ENCODE measurements at regions not wholly inside any gene's neighbourhood (a gene's known extent, or its start where the extent isn't known, plus 50 kb on each side); places are given as distances from the start of the nearest gene placed in this dataset.

GRCh38 chr4:180610324-180610723 is 1632.9 kb upstream of the TENM3 start:
- Histone ChIP-seq H3K9ac (ENCODE audit: low read length) (no peak overlapping the region), H3K4me3 (ENCODE audit: low read length) (no peak overlapping the region), H3K27ac (ENCODE audit: low read length) (no peak overlapping the region), H3K36me3 (ENCODE audit: insufficient read depth, low read length) (no peaks in the 10 kb centered on the region), H3K9me3 (ENCODE audit: low read length) (no peaks in the 10 kb centered on the region), H3K79me2 (ENCODE audit: low read length) (no peaks in the 10 kb centered on the region), H3K9me2 (replicated peaks; ENCODE audit: insufficient read depth, low read length) (no peaks in the 10 kb centered on the region), H3K27me3 (ENCODE audit: low read length) (no peaks in the 10 kb centered on the region), H4K20me1 (ENCODE audit: insufficient read depth, low read depth, low read length) (no peaks in the 10 kb centered on the region), H3K4me1 (ENCODE audit: low read length) (no peaks in the 10 kb centered on the region), H3K4me2 (ENCODE audit: low read depth, low read length, poor library complexity, severe bottlenecking) (no peak overlapping the region), H2AFZ (ENCODE audit: low read length) (no peak overlapping the region)
- DNase-seq, result no peak

GRCh38 chr4:180615746-180616145 is 1627.5 kb upstream of the TENM3 start:
- no peaks in the 10 kb centered on the region for H3K27me3 ChIP-seq (ENCODE audit: low read length)
- no peak overlapping the region for H2AFZ ChIP-seq (ENCODE audit: low read length)
- peak; percentile 53 for DNase-seq
- H3K4me2 ChIP-seq (ENCODE audit: low read depth, low read length, poor library complexity, severe bottlenecking), result no peak overlapping the region
- no peak overlapping the region for H3K27ac ChIP-seq (ENCODE audit: low read length)
- H3K9me2 ChIP-seq (replicated peaks; ENCODE audit: insufficient read depth, low read length), result no peaks in the 10 kb centered on the region
- no peak overlapping the region for H3K4me3 ChIP-seq (ENCODE audit: low read length)
- H3K36me3 ChIP-seq (ENCODE audit: insufficient read depth, low read length), result no peaks in the 10 kb centered on the region
- no peaks in the 10 kb centered on the region for H3K79me2 ChIP-seq (ENCODE audit: low read length)
- no peaks in the 10 kb centered on the region for H4K20me1 ChIP-seq (ENCODE audit: insufficient read depth, low read depth, low read length)
- no peaks in the 10 kb centered on the region for H3K9me3 ChIP-seq (ENCODE audit: low read length)
- H3K4me1 ChIP-seq (ENCODE audit: low read length), result peaks cover 5% of the 10 kb centered on the region; the same call in 1 of the 2 replicates
- H3K9ac ChIP-seq (ENCODE audit: low read length), result no peak overlapping the region

- Histone ChIP-seq H3K36me3 (ENCODE audit: insufficient read depth, low read length) (no peaks in the 10 kb centered on the region), H4K20me1 (ENCODE audit: insufficient read depth, low read depth, low read length) (no peaks in the 10 kb centered on the region), H3K9me2 (replicated peaks; ENCODE audit: insufficient read depth, low read length) (no peaks in the 10 kb centered on the region), H3K27me3 (ENCODE audit: low read length) (no peaks in the 10 kb centered on the region), H3K4me1 (ENCODE audit: low read length) (peaks cover 5% of the 10 kb centered on the region; the same call in 1 of the 2 replicates), H3K4me3 (ENCODE audit: low read length) (no peak overlapping the region), H3K27ac (ENCODE audit: low read length) (no peak overlapping the region), H3K9me3 (ENCODE audit: low read length) (no peaks in the 10 kb centered on the region), H3K9ac (ENCODE audit: low read length) (no peak overlapping the region), H3K79me2 (ENCODE audit: low read length) (no peaks in the 10 kb centered on the region), H2AFZ (ENCODE audit: low read length) (no peak overlapping the region), H3K4me2 (ENCODE audit: low read depth, low read length, poor library complexity, severe bottlenecking) (no peak overlapping the region)
- no peak for DNase-seq
These were observed 1626.0 kb upstream of the TENM3 start for GRCh38 chr4:180617196-180617595.

- Histone ChIP-seq H2AFZ (ENCODE audit: low read length) (no peak overlapping the region), H3K4me3 (ENCODE audit: low read length) (no peak overlapping the region), H3K27me3 (ENCODE audit: low read length) (no peaks in the 10 kb centered on the region), H3K9me2 (replicated peaks; ENCODE audit: insufficient read depth, low read length) (no peaks in the 10 kb centered on the region), H3K4me1 (ENCODE audit: low read length) (peaks cover 5% of the 10 kb centered on the region; the same call in 1 of the 2 replicates), H3K9me3 (ENCODE audit: low read length) (no peaks in the 10 kb centered on the region), H4K20me1 (ENCODE audit: insufficient read depth, low read depth, low read length) (no peaks in the 10 kb centered on the region), H3K9ac (ENCODE audit: low read length) (no peak overlapping the region), H3K79me2 (ENCODE audit: low read length) (no peaks in the 10 kb centered on the region), H3K36me3 (ENCODE audit: insufficient read depth, low read length) (no peaks in the 10 kb centered on the region), H3K4me2 (ENCODE audit: low read depth, low read length, poor library complexity, severe bottlenecking) (no peak overlapping the region), H3K27ac (ENCODE audit: low read length) (no peak overlapping the region)
- DNase-seq, result no peak
These were observed 1624.8 kb upstream of the TENM3 start for GRCh38 chr4:180618396-180618795.

GRCh38 chr4:180619440-180619839 is 1623.8 kb upstream of the TENM3 start:
- Histone ChIP-seq H3K4me2 (ENCODE audit: low read depth, low read length, poor library complexity, severe bottlenecking) (no peak overlapping the region), H3K36me3 (ENCODE audit: insufficient read depth, low read length) (no peaks in the 10 kb centered on the region), H3K9me3 (ENCODE audit: low read length) (no peaks in the 10 kb centered on the region), H3K27ac (ENCODE audit: low read length) (no peak overlapping the region), H3K9me2 (replicated peaks; ENCODE audit: insufficient read depth, low read length) (no peaks in the 10 kb centered on the region), H3K79me2 (ENCODE audit: low read length) (no peaks in the 10 kb centered on the region), H3K4me3 (ENCODE audit: low read length) (no peak overlapping the region), H3K27me3 (ENCODE audit: low read length) (no peaks in the 10 kb centered on the region), H3K4me1 (ENCODE audit: low read length) (peaks cover 5% of the 10 kb centered on the region; the same call in 1 of the 2 replicates), H4K20me1 (ENCODE audit: insufficient read depth, low read depth, low read length) (no peaks in the 10 kb centered on the region), H3K9ac (ENCODE audit: low read length) (no peak overlapping the region), H2AFZ (ENCODE audit: low read length) (no peak overlapping the region)
- DNase-seq, result no peak

GRCh38 chr4:180622254-180622653 is 1620.9 kb upstream of the TENM3 start:
- Histone ChIP-seq H4K20me1 (ENCODE audit: insufficient read depth, low read depth, low read length) (no peaks in the 10 kb centered on the region), H3K4me1 (ENCODE audit: low read length) (peaks cover 5% of the 10 kb centered on the region; the same call in 1 of the 2 replicates), H3K9me2 (replicated peaks; ENCODE audit: insufficient read depth, low read length) (no peaks in the 10 kb centered on the region), H3K36me3 (ENCODE audit: insufficient read depth, low read length) (no peaks in the 10 kb centered on the region), H3K79me2 (ENCODE audit: low read length) (no peaks in the 10 kb centered on the region), H3K9me3 (ENCODE audit: low read length) (no peaks in the 10 kb centered on the region), H3K4me2 (ENCODE audit: low read depth, low read length, poor library complexity, severe bottlenecking) (no peak overlapping the region), H3K9ac (ENCODE audit: low read length) (no peak overlapping the region), H3K27ac (ENCODE audit: low read length) (no peak overlapping the region), H3K27me3 (ENCODE audit: low read length) (no peaks in the 10 kb centered on the region), H2AFZ (ENCODE audit: low read length) (no peak overlapping the region), H3K4me3 (ENCODE audit: low read length) (no peak overlapping the region)
- DNase-seq, result no peak

- no peaks in the 10 kb centered on the region for H3K36me3 ChIP-seq (ENCODE audit: insufficient read depth, low read length)
- H2AFZ ChIP-seq (ENCODE audit: low read length), result no peak overlapping the region
- no peak for DNase-seq
- H3K4me1 ChIP-seq (ENCODE audit: low read length), result no peaks in the 10 kb centered on the region
- no peak overlapping the region for H3K27ac ChIP-seq (ENCODE audit: low read length)
- H3K79me2 ChIP-seq (ENCODE audit: low read length), result no peaks in the 10 kb centered on the region
- H3K27me3 ChIP-seq (ENCODE audit: low read length), result no peaks in the 10 kb centered on the region
- H3K4me3 ChIP-seq (ENCODE audit: low read length), result no peak overlapping the region
- no peaks in the 10 kb centered on the region for H4K20me1 ChIP-seq (ENCODE audit: insufficient read depth, low read depth, low read length)
- H3K9me3 ChIP-seq (ENCODE audit: low read length), result no peaks in the 10 kb centered on the region
- H3K9ac ChIP-seq (ENCODE audit: low read length), result no peak overlapping the region
- H3K9me2 ChIP-seq (replicated peaks; ENCODE audit: insufficient read depth, low read length), result no peaks in the 10 kb centered on the region
- no peak overlapping the region for H3K4me2 ChIP-seq (ENCODE audit: low read depth, low read length, poor library complexity, severe bottlenecking)
These were observed 1617.5 kb upstream of the TENM3 start for GRCh38 chr4:180625653-180626052.

GRCh38 chr4:180630012-180630665 is 1613.1 kb upstream of the TENM3 start:
- no peaks in the 10 kb centered on the region for H3K27me3 ChIP-seq (ENCODE audit: low read length)
- H3K4me1 ChIP-seq (ENCODE audit: low read length), result no peaks in the 10 kb centered on the region
- no peaks in the 10 kb centered on the region for H3K9me3 ChIP-seq (ENCODE audit: low read length)
- H4K20me1 ChIP-seq (ENCODE audit: insufficient read depth, low read depth, low read length), result no peaks in the 10 kb centered on the region
- no peak overlapping the region for H3K27ac ChIP-seq (ENCODE audit: low read length)
- H3K4me3 ChIP-seq (ENCODE audit: low read length), result no peak overlapping the region
- no peak overlapping the region for H3K4me2 ChIP-seq (ENCODE audit: low read depth, low read length, poor library complexity, severe bottlenecking)
- H2AFZ ChIP-seq (ENCODE audit: low read length), result no peak overlapping the region
- H3K79me2 ChIP-seq (ENCODE audit: low read length), result no peaks in the 10 kb centered on the region
- H3K9me2 ChIP-seq (replicated peaks; ENCODE audit: insufficient read depth, low read length), result no peaks in the 10 kb centered on the region
- DNase-seq, result no peak
- no peaks in the 10 kb centered on the region for H3K36me3 ChIP-seq (ENCODE audit: insufficient read depth, low read length)
- H3K9ac ChIP-seq (ENCODE audit: low read length), result no peak overlapping the region
